ENCODE measurements at regions not wholly inside any gene's neighbourhood (a gene's known extent, or its start where the extent isn't known, plus 50 kb on each side); places are given as distances from the start of the nearest gene placed in this dataset.
"Not testable (repeated sequence)": the region's sequence is repeated elsewhere in the genome, so short reads cannot be mapped to it uniquely, and the experiment has no call there.

DNA sequence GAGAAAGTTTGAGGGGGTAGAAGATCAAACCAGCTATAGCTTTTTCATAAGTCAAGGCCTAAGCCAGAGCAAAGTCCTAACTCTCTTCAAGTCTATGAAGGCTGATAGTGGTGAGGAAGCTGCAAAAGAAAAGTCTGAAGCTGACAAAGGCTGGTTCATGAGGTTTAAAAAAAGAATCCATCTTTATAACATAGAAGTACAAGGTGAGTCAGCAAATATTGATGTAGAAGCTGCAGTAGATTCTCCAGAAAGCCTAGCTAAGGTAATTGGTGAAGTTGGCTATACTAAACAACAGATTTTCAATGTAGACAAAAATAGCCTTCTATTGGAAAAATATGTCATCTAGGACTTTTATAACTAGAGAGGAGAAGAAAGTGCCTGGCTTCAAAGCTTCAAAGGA, 141.4 kb upstream of the ZNF521 start:
- Mint-ChIP-seq H3K36me3 (ENCODE audit: unreplicated experiment) (peaks cover 12% of the 10 kb centered on the region), H3K27ac (ENCODE audit: unreplicated experiment) (no peak overlapping the region), H3K27me3 (ENCODE audit: unreplicated experiment) (no peaks in the 10 kb centered on the region), H3K4me1 (ENCODE audit: low read depth, unreplicated experiment) (no peaks in the 10 kb centered on the region), H3K9me3 (ENCODE audit: unreplicated experiment) (no peaks in the 10 kb centered on the region), H3K4me3 (ENCODE audit: unreplicated experiment) (no peak overlapping the region)
- TF ChIP-seq, protein P1, sequence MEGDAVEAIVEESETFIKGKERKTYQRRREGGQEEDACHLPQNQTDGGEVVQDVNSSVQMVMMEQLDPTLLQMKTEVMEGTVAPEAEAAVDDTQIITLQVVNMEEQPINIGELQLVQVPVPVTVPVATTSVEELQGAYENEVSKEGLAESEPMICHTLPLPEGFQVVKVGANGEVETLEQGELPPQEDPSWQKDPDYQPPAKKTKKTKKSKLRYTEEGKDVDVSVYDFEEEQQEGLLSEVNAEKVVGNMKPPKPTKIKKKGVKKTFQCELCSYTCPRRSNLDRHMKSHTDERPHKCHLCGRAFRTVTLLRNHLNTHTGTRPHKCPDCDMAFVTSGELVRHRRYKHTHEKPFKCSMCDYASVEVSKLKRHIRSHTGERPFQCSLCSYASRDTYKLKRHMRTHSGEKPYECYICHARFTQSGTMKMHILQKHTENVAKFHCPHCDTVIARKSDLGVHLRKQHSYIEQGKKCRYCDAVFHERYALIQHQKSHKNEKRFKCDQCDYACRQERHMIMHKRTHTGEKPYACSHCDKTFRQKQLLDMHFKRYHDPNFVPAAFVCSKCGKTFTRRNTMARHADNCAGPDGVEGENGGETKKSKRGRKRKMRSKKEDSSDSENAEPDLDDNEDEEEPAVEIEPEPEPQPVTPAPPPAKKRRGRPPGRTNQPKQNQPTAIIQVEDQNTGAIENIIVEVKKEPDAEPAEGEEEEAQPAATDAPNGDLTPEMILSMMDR (IDR thresholded peaks at IDR 0.05; ENCODE audit: partially characterized antibody, unreplicated experiment): no peak
- no peak for DNase-seq

DNA sequence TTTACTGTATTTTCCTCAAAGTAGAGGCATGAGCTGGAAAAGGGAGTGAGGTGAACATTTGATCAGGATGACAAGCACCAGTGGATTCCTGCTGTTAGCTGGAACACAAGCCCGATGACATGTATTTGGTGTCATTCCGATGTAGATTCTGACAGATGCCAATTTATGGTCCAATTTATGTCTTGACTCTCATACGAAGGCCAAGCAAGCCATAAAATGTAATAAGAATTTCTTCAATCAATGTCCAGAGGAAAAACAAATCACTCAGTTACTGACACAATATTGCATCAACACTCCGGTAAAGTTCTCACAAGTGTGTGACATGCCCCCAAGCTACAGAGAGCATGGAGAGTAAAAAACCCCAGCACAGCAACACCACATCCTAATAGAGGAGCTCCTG, 138.3 kb upstream of the ZNF521 start:
- H3K27me3 Mint-ChIP-seq (ENCODE audit: unreplicated experiment): no peaks in the 10 kb centered on the region
- no peaks in the 10 kb centered on the region for H3K4me1 Mint-ChIP-seq (ENCODE audit: low read depth, unreplicated experiment)
- no peak overlapping the region for H3K27ac Mint-ChIP-seq (ENCODE audit: unreplicated experiment)
- peaks cover 12% of the 10 kb centered on the region for H3K36me3 Mint-ChIP-seq (ENCODE audit: unreplicated experiment)
- no peak for DNase-seq
- no peak overlapping the region for H3K4me3 Mint-ChIP-seq (ENCODE audit: unreplicated experiment)
- H3K9me3 Mint-ChIP-seq (ENCODE audit: unreplicated experiment): no peaks in the 10 kb centered on the region
- TF ChIP-seq, protein P1 (IDR thresholded peaks at IDR 0.05; ENCODE audit: partially characterized antibody, unreplicated experiment): no peak

DNA sequence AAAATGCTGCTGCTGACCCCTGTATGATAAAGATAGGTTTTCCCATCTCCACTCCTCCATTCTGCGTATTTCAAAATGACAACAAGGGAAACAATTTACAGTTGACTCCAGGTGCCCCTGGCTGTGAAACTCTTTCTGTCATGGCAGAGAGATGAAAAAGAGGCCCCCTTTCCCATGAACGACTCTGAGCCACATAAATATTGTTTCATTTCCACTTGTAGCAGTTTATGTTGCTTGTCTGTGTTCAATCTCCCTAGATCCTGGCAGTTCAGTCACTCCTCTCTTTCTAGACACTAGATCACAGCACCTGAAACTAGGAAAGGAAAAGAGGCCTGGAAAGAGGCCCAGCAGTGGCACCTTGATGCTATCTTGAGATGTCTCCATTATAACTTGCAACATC, 121.0 kb upstream of the ZNF521 start:
- no peaks in the 10 kb centered on the region for H3K9me3 Mint-ChIP-seq (ENCODE audit: unreplicated experiment)
- no peak overlapping the region for H3K27ac Mint-ChIP-seq (ENCODE audit: unreplicated experiment)
- peaks cover 2% of the 10 kb centered on the region for H3K27me3 Mint-ChIP-seq (ENCODE audit: unreplicated experiment)
- DNase-seq: no peak
- no peak overlapping the region for H3K4me3 Mint-ChIP-seq (ENCODE audit: unreplicated experiment)
- H3K36me3 Mint-ChIP-seq (ENCODE audit: unreplicated experiment): no peaks in the 10 kb centered on the region
- H3K4me1 Mint-ChIP-seq (ENCODE audit: low read depth, unreplicated experiment): peaks cover under 1% of the 10 kb centered on the region
- TF ChIP-seq, protein P1 (IDR thresholded peaks at IDR 0.05; ENCODE audit: partially characterized antibody, unreplicated experiment): no peak

DNA sequence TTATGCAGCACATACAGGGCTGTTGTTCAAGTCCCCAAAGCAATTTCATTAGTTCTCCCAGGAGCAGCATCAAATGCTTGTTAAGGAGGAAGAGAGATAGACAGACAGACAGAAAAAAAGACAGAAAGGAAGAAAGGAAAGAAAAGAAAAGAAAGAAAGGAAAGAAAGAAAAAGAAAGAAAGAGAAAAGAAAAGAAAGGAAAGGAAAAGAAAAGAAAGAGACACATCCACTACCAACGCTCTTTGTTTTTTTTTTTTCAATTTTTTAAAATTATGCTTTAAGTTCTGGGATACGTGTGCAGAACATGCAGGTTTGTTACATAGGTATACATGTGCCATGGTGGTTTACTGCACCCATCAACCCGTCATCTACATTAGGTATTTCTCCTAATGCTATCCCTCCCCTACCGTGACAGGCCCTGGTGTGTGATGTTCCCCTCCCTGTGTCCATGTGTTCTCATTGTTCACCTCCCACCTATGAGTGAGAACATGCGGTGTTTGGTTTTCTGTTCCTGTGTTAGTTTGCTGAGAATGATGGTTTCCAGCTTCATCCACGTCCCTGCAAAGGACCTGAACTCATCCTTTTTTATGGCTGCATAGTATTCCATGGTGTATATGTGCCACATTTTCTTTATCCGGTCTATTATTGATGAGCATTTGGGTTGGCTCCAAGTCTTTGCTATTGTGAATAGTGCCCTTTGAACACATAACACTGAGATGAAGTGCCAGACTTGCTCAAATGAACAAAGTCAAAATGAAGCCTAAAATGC, 119.0 kb upstream of the ZNF521 start:
- H3K27me3 Mint-ChIP-seq (ENCODE audit: unreplicated experiment); H3K9me3 Mint-ChIP-seq (ENCODE audit: unreplicated experiment); H3K4me3 Mint-ChIP-seq (ENCODE audit: unreplicated experiment); H3K27ac Mint-ChIP-seq (ENCODE audit: unreplicated experiment); H3K36me3 Mint-ChIP-seq (ENCODE audit: unreplicated experiment); DNase-seq: not testable (repeated sequence)
- peaks cover 11% of the 10 kb centered on the region for H3K4me1 Mint-ChIP-seq (ENCODE audit: low read depth, unreplicated experiment)

DNA sequence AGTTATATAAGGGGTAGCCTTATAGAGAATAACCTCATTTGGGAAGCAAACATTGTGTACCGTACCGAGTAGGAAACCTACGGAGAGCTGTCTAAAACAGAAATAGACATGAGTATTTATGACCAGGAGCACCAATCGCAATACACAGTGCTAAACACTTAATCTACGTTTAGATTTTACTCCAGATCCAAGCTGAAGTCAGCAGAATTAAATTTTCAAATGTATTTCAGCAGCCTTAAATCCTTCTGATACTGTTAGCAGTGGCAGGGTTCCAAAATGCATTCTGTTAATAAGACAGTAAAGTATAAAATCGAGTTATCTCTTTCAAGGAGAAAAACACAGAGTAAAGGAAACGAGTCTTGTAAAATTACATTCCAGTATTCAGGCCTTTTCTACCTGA, 118.1 kb upstream of the ZNF521 start:
- peaks cover 3% of the 10 kb centered on the region for H3K27me3 Mint-ChIP-seq (ENCODE audit: unreplicated experiment)
- peaks cover 11% of the 10 kb centered on the region for H3K4me1 Mint-ChIP-seq (ENCODE audit: low read depth, unreplicated experiment)
- no peak for DNase-seq
- TF ChIP-seq, protein P1 (IDR thresholded peaks at IDR 0.05; ENCODE audit: partially characterized antibody, unreplicated experiment): no peak
- H3K9me3 Mint-ChIP-seq (ENCODE audit: unreplicated experiment): peaks cover 6% of the 10 kb centered on the region
- H3K4me3 Mint-ChIP-seq (ENCODE audit: unreplicated experiment): no peak overlapping the region
- no peaks in the 10 kb centered on the region for H3K36me3 Mint-ChIP-seq (ENCODE audit: unreplicated experiment)
- no peak overlapping the region for H3K27ac Mint-ChIP-seq (ENCODE audit: unreplicated experiment)

Data from glutamatergic neuron (in vitro differentiated cells).